ENCODE measurements at regions not wholly inside any gene's neighbourhood (a gene's known extent, or its start where the extent isn't known, plus 50 kb on each side); places are given as distances from the start of the nearest gene placed in this dataset.

DNA sequence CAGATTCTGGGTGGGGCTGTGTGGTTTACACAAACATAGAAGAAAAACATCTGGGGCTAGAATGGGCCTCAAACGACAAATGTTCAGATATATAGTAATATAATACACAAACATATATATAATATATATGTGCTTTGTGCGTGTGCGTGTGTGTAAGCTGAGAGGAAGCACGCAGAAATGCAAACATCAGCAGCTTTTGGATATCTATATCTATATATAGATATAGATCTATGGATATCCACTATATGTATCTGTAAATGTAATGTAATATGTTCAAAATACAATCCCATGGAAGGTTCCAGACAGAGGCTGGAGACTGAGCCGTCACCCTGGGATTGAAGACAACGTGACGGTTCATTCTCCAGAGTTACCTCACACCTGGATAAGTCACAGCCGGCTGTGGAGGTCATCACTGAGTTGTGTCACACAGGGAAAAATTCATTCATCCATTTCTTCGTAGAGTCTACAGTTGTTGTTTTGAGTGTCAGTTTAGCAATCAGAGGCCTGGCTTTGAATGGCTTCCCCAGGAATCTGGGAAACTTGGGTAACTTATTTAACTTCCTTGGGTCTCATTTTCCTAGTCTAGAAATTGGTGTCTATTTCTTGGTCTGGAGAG lies 123.0 kb upstream of the CPEB4 start:
- no peak for TF ChIP-seq POLR2A (IDR thresholded peaks at IDR 0.05)
- TF ChIP-seq, protein P1, sequence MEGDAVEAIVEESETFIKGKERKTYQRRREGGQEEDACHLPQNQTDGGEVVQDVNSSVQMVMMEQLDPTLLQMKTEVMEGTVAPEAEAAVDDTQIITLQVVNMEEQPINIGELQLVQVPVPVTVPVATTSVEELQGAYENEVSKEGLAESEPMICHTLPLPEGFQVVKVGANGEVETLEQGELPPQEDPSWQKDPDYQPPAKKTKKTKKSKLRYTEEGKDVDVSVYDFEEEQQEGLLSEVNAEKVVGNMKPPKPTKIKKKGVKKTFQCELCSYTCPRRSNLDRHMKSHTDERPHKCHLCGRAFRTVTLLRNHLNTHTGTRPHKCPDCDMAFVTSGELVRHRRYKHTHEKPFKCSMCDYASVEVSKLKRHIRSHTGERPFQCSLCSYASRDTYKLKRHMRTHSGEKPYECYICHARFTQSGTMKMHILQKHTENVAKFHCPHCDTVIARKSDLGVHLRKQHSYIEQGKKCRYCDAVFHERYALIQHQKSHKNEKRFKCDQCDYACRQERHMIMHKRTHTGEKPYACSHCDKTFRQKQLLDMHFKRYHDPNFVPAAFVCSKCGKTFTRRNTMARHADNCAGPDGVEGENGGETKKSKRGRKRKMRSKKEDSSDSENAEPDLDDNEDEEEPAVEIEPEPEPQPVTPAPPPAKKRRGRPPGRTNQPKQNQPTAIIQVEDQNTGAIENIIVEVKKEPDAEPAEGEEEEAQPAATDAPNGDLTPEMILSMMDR (IDR thresholded peaks at IDR 0.05) = no peak

Measured in transverse colon (tissue), 3 donors.